RWPE2 (cell line): ENCODE measurements at regions not wholly inside any gene's neighbourhood (a gene's known extent, or its start where the extent isn't known, plus 50 kb on each side); places are given as distances from the start of the nearest gene placed in this dataset.

Experiments used
- ATAC-seq: fragments of 200-7000 bp; cut with Tn5 transposase; 3 replicates; pipeline ENCODE4 v1.9.1; 2021; ENCODE audit warnings: low read depth
- DNase-seq: peaks from one replicate; pipeline ENCODE4 v3.0.0-alpha.2; 2020; ENCODE audit warnings: low spot score
- H3K27ac ChIP-seq: fragments of 450-650 bp; 2 replicates; pipeline ENCODE4 v1.5.1; 2017; ENCODE audit warnings: mild to moderate bottlenecking; ENCODE audit not compliant: poor library complexity, severe bottlenecking
- H3K27me3 ChIP-seq: fragments of 250-450 bp; sonication (Bioruptor Pico); 2 replicates; pipeline ENCODE4 v1.5.1; 2021; ENCODE audit warnings: mild to moderate bottlenecking, moderate library complexity; ENCODE audit not compliant: insufficient read depth, poor library complexity, severe bottlenecking
- H3K36me3 ChIP-seq: fragments of 250-450 bp; sonication (Bioruptor Pico); 2 replicates; pipeline ENCODE4 v1.5.1; 2020; ENCODE audit warnings: low read depth, mild to moderate bottlenecking, moderate library complexity
- H3K4me1 ChIP-seq: fragments of 250-450 bp; sonication (Bioruptor Pico); 2 replicates; pipeline ENCODE4 v1.5.1; 2021; ENCODE audit warnings: mild to moderate bottlenecking, moderate library complexity; ENCODE audit not compliant: insufficient read depth, poor library complexity, severe bottlenecking
- H3K4me3 ChIP-seq: fragments of 250-450 bp; sonication (Bioruptor Pico); 2 replicates; pipeline ENCODE4 v1.5.1; 2021; ENCODE audit warnings: mild to moderate bottlenecking, moderate library complexity; ENCODE audit not compliant: severe bottlenecking
- H3K9me3 ChIP-seq: fragments of 250-450 bp; sonication (Bioruptor Pico); 2 replicates; pipeline ENCODE4 v1.5.1; 2021; ENCODE audit warnings: mild to moderate bottlenecking, moderate library complexity; ENCODE audit not compliant: severe bottlenecking
- CTCF ChIP-seq: fragments of 450-650 bp; IDR thresholded peaks from one replicate; pipeline ENCODE4 v1.5.1; 2017; ENCODE audit warnings: mild to moderate bottlenecking, moderate library complexity; ENCODE audit not compliant: poor library complexity, severe bottlenecking

GRCh38 chr1:60893136-60893930 is 189.0 kb upstream of the NFIA start:
- no peak for TF ChIP-seq CTCF
- no peak overlapping the region for H3K27ac ChIP-seq
- H3K27me3 ChIP-seq = no peaks in the 10 kb centered on the region
- H3K36me3 ChIP-seq = no peaks in the 10 kb centered on the region
- H3K9me3 ChIP-seq = no peaks in the 10 kb centered on the region
- ATAC-seq = no peak
- H3K4me3 ChIP-seq = no peak overlapping the region
- DNase-seq = no peak
- H3K4me1 ChIP-seq = no peaks in the 10 kb centered on the region

GRCh38 chr1:60891765-60892164 is 190.6 kb upstream of the NFIA start:
- no peaks in the 10 kb centered on the region for H3K4me1 ChIP-seq
- ATAC-seq = no peak

GRCh38 chr1:60891281-60891680 is 191.1 kb upstream of the NFIA start:
- Histone ChIP-seq H3K4me3 (no peak overlapping the region), H3K36me3 (no peaks in the 10 kb centered on the region), H3K9me3 (no peaks in the 10 kb centered on the region), H3K27ac (no peak overlapping the region), H3K27me3 (peaks cover 1% of the 10 kb centered on the region), H3K4me1 (no peaks in the 10 kb centered on the region)
- no peak for DNase-seq
- ATAC-seq = no peak
- no peak for TF ChIP-seq CTCF

More at GRCh38 chr1:60891765-60892164, 190.6 kb upstream of the NFIA start:
- H3K27me3 ChIP-seq = no peaks in the 10 kb centered on the region
- TF ChIP-seq CTCF = no peak
- H3K9me3 ChIP-seq = no peaks in the 10 kb centered on the region
- no peak for DNase-seq
- no peaks in the 10 kb centered on the region for H3K36me3 ChIP-seq
- no peak overlapping the region for H3K27ac ChIP-seq
- H3K4me3 ChIP-seq = no peak overlapping the region

GRCh38 chr1:60890664-60891063 is 191.7 kb upstream of the NFIA start:
- Histone ChIP-seq H3K4me1 (no peaks in the 10 kb centered on the region), H3K36me3 (no peaks in the 10 kb centered on the region), H3K27me3 (peaks cover 7% of the 10 kb centered on the region), H3K9me3 (no peaks in the 10 kb centered on the region), H3K27ac (no peak overlapping the region), H3K4me3 (no peak overlapping the region)
- ATAC-seq = no peak
- no peak for DNase-seq
- no peak for TF ChIP-seq CTCF

GRCh38 chr1:60889709-60890108 is 192.7 kb upstream of the NFIA start:
- no peak for ATAC-seq
- no peak overlapping the region for H3K4me3 ChIP-seq
- H3K27ac ChIP-seq = no peak overlapping the region
- TF ChIP-seq CTCF = no peak
- no peak for DNase-seq
- no peaks in the 10 kb centered on the region for H3K36me3 ChIP-seq
- H3K27me3 ChIP-seq = peaks cover 10% of the 10 kb centered on the region
- H3K4me1 ChIP-seq = no peaks in the 10 kb centered on the region
- no peaks in the 10 kb centered on the region for H3K9me3 ChIP-seq
